GM12873 (cell line): ENCODE measurements at regions not wholly inside any gene's neighbourhood (a gene's known extent, or its start where the extent isn't known, plus 50 kb on each side); places are given as distances from the start of the nearest gene placed in this dataset.

ENCODE experiments used
- CTCF ChIP-seq: IDR thresholded peaks from 2 replicates; pipeline ENCODE4 v1.5.1; 2012; ENCODE audit warnings: low read depth, mild to moderate bottlenecking, moderate library complexity, low read length, control low read depth; ENCODE audit not compliant: insufficient read depth; ENCODE audit errors: missing control alignments

- TF ChIP-seq CTCF: no peak
Observed at GRCh38 chr9:16303506-16303905, 567.0 kb downstream of the BNC2 start.

GRCh38 chr9:16304301-16304700 lies 566.2 kb downstream of the BNC2 start:
- no peak for TF ChIP-seq CTCF

GRCh38 chr9:16306586-16306985 lies 563.9 kb downstream of the BNC2 start:
- no peak for TF ChIP-seq CTCF

- TF ChIP-seq CTCF: no peak
Observed at GRCh38 chr9:16307626-16308195, 562.8 kb downstream of the BNC2 start.

- TF ChIP-seq CTCF: no peak
Observed at GRCh38 chr9:16308645-16309044, 561.8 kb downstream of the BNC2 start.

- TF ChIP-seq CTCF: no peak
Observed at GRCh38 chr9:16309082-16309468, 561.4 kb downstream of the BNC2 start.

- no peak for TF ChIP-seq CTCF
Observed at GRCh38 chr9:16309469-16310271, 560.8 kb downstream of the BNC2 start.
